Left cardiac atrium (tissue), 4 donors: ENCODE measurements at regions not wholly inside any gene's neighbourhood (a gene's known extent, or its start where the extent isn't known, plus 50 kb on each side); places are given as distances from the start of the nearest gene placed in this dataset.

Experiments used
- ATAC-seq, 2 donors: fragments of 200-7000 bp; cut with Tn5 transposase; one replicate each; pipeline ENCODE4 v1.9.1; 2020; ENCODE audit warnings: mild to moderate bottlenecking in 2 of 2, moderate library complexity in 2 of 2
- DNase-seq: peaks from one replicate; pipeline ENCODE4 v3.0.0-alpha.2; 2020
- intact Hi-C, 2 donors: fragments of 100-400 bp; cut with DNase I; formaldehyde crosslinking; loops; one replicate each; pipeline versions ENCODE4 v1.14.1 to v1.15.1; 2022 to 2023
- donor health status: DM: no; HTN: yes; CAD: no.
- donor health status: DM: no; HTN: yes; CAD: no; lungs with severe emphysema.
- donor health status: DM: yes; HTN: yes; CAD: no.
- donor health status: Dilated cardiomyopathy.

- no peak for ATAC-seq
- intact Hi-C loops = no loop called here
- DNase-seq = no peak
These were observed 183.5 kb upstream of the FAM3C start for GRCh38 chr7:121579639-121580038.

GRCh38 chr7:121578669-121579068, 182.6 kb upstream of the FAM3C start:
- ATAC-seq = no peak
- DNase-seq = no peak
- intact Hi-C loops = no loop called here

GRCh38 chr7:121576148-121576917, 180.2 kb upstream of the FAM3C start:
- ATAC-seq = no peak
- intact Hi-C loops = no loop called here
- DNase-seq = no peak

- ATAC-seq (no peak), DNase-seq (no peak)
- intact Hi-C loops = no loop called here
These were observed 179.2 kb upstream of the FAM3C start for GRCh38 chr7:121575194-121575765.

GRCh38 chr7:121574109-121574508, 178.0 kb upstream of the FAM3C start:
- intact Hi-C loops = no loop called here
- DNase-seq (no peak), ATAC-seq (no peak)

GRCh38 chr7:121572615-121573014, 176.5 kb upstream of the FAM3C start:
- DNase-seq (no peak), ATAC-seq (no peak)
- intact Hi-C loops = no loop called here

GRCh38 chr7:121570365-121570764, 174.3 kb upstream of the FAM3C start:
- ATAC-seq = no peak
- intact Hi-C loops = no loop called here
- no peak for DNase-seq

- intact Hi-C loops = no loop called here
- ATAC-seq = no peak
These were observed 167.1 kb upstream of the FAM3C start for GRCh38 chr7:121563177-121563576.

GRCh38 chr7:121562259-121562658, 166.2 kb upstream of the FAM3C start:
- intact Hi-C loops = no loop called here
- ATAC-seq (no peak), DNase-seq (no peak)

More at GRCh38 chr7:121563177-121563576, 167.1 kb upstream of the FAM3C start:
- no peak for DNase-seq

- DNase-seq (no peak), ATAC-seq (no peak)
- intact Hi-C loops = no loop called here
These were observed 165.6 kb upstream of the FAM3C start for GRCh38 chr7:121561717-121562116.

GRCh38 chr7:121560267-121560990, 164.3 kb upstream of the FAM3C start:
- DNase-seq (no peak), ATAC-seq (no peak)
- intact Hi-C loops = no loop called here

- ATAC-seq (no peak), DNase-seq (no peak)
- intact Hi-C loops = no loop called here
These were observed 162.2 kb upstream of the FAM3C start for GRCh38 chr7:121558288-121558687.

- ATAC-seq = no peak
- DNase-seq = no peak
- intact Hi-C loops = no loop called here
These were observed 161.2 kb upstream of the FAM3C start for GRCh38 chr7:121557034-121557892.

- intact Hi-C loops = no loop called here
- DNase-seq = no peak
- no peak for ATAC-seq
These were observed 159.4 kb upstream of the FAM3C start for GRCh38 chr7:121555558-121555957.

- ATAC-seq (peak; percentile 78 to 88), DNase-seq (no peak)
- intact Hi-C loops = loop anchor here (1.0 to 5.0 kb wide), 2 partner anchors 180 to 181 kb away; no protein-coding TSS in a partner anchor
These were observed 151.5 kb upstream of the FAM3C start for GRCh38 chr7:121547544-121548092.

GRCh38 chr7:121546632-121547543, 150.8 kb upstream of the FAM3C start:
- ATAC-seq = peak in 1 of 2 donors; percentile 19
- intact Hi-C loops = loop anchor here (1.0 to 5.0 kb wide), 2 partner anchors 180 to 181 kb away; no protein-coding TSS in a partner anchor
- DNase-seq = no peak

- DNase-seq (no peak), ATAC-seq (no peak)
- intact Hi-C loops = loop anchor here in 1 of 2 donors (5.0 kb wide), 1 partner anchor 178 kb away; no protein-coding TSS in a partner anchor
These were observed 149.3 kb upstream of the FAM3C start for GRCh38 chr7:121545418-121545817.

GRCh38 chr7:121544726-121545125, 148.6 kb upstream of the FAM3C start:
- intact Hi-C loops = loop anchor here in 1 of 2 donors (5.0 kb wide), 1 partner anchor 177 kb away; no protein-coding TSS in a partner anchor
- DNase-seq = no peak
- peak in 1 of 2 donors; percentile 52 for ATAC-seq
